C4-2B (cell line): ENCODE measurements at regions not wholly inside any gene's neighbourhood (a gene's known extent, or its start where the extent isn't known, plus 50 kb on each side); places are given as distances from the start of the nearest gene placed in this dataset.

Source experiments
- ZFX ChIP-seq: fragments of 450-650 bp; IDR thresholded peaks from 2 replicates; pipeline ENCODE4 v1.6.1; 2017
- TF ChIP-seq, protein P1 (sequence below): fragments of 450-650 bp; conservative IDR thresholded peaks from 2 replicates; pipeline ENCODE4 v1.5.1; 2017; ENCODE audit warnings: mild to moderate bottlenecking

GRCh38 chr11:97622795-97623194 lies 1233.0 kb downstream of the JRKL start:
- TF ChIP-seq, protein P1, sequence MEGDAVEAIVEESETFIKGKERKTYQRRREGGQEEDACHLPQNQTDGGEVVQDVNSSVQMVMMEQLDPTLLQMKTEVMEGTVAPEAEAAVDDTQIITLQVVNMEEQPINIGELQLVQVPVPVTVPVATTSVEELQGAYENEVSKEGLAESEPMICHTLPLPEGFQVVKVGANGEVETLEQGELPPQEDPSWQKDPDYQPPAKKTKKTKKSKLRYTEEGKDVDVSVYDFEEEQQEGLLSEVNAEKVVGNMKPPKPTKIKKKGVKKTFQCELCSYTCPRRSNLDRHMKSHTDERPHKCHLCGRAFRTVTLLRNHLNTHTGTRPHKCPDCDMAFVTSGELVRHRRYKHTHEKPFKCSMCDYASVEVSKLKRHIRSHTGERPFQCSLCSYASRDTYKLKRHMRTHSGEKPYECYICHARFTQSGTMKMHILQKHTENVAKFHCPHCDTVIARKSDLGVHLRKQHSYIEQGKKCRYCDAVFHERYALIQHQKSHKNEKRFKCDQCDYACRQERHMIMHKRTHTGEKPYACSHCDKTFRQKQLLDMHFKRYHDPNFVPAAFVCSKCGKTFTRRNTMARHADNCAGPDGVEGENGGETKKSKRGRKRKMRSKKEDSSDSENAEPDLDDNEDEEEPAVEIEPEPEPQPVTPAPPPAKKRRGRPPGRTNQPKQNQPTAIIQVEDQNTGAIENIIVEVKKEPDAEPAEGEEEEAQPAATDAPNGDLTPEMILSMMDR: no peak
- TF ChIP-seq ZFX: no peak
